GM21360 (cell line): ENCODE measurements at regions not wholly inside any gene's neighbourhood (a gene's known extent, or its start where the extent isn't known, plus 50 kb on each side); places are given as distances from the start of the nearest gene placed in this dataset.

Experiments
- ATAC-seq: cut with Tn5 transposase; IDR thresholded peaks from one replicate; pipeline ENCODE4 v1.9.1; 2021; ENCODE audit warnings: mild to moderate bottlenecking, moderate library complexity; ENCODE audit not compliant: unreplicated experiment

DNA sequence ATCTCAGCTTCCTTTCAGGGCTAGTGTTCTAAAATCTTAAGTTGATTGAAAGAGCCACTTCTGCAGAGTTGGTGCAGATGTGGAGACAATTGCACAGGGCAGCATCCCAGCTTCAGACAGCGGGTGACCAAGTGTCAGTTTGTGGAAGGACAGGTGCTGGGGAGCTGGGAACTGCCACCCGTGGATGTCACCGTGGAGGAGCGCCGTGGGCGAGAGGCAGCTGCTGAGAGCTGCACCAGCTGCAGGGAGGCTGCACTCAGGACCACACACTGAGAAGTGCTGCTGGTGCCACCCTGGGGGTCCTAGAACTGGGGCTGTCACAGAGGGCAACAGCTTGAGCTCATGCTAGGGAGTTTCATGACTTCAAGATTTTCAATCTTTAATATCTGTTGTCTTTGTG is 543.0 kb upstream of the FZD8 start:
- ATAC-seq = no peak

DNA sequence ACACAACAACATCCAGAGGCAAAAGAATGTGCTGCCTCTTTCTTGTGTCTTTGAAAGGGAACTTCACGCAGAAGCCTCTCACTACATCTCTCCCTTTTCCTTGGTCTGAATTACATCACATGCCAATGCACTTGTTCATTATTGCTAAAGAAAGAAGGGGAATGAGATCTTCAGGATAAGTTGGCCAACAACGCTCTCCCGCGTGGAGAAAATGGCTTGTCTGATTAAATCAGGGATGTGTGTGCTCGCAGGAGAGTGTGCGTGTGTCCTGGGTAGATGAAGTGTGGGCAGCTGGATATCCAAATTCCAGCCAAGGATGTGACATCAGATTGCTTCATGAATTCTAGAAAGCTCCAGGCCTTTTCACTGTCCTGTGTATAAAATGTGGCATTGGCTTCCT is 541.6 kb upstream of the FZD8 start:
- no peak for ATAC-seq

DNA sequence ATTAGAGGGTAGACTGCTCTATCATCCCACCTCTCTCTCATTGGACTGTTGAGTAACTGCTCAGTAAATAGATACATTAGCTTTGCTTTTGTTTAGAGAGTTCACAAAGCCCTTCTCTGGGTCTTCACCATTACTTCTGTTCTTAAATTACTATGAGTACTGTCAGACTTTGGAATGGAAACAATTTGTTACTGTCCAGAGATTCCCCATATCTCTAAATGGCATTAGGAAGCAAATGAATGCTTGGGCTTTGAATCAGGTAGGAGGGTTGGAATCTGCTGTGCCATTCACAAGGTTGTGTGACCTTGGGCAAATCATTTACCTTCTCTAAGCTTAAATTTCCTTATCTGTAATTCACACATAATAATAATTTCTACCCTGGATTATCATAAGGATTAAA is 541.0 kb upstream of the FZD8 start:
- no peak for ATAC-seq

DNA sequence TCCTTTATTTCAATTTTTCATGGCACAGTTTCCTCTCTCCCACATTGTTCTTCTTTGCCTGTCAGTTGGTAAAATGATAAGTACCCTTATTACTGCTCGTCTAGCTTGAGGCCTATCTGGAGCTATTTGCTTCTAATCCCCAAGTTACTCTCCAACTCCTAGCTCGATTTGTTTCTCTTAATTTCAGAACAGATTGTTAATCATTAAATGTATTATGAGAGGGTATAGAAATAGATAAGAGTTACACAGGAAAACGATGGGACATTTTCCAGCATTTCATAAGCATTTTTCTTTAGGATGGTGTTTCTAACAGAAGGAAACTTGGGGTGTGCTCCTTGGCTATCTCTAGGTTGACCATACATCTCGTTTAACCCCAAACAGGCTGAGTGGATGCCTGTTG is 540.5 kb upstream of the FZD8 start:
- no peak for ATAC-seq

DNA sequence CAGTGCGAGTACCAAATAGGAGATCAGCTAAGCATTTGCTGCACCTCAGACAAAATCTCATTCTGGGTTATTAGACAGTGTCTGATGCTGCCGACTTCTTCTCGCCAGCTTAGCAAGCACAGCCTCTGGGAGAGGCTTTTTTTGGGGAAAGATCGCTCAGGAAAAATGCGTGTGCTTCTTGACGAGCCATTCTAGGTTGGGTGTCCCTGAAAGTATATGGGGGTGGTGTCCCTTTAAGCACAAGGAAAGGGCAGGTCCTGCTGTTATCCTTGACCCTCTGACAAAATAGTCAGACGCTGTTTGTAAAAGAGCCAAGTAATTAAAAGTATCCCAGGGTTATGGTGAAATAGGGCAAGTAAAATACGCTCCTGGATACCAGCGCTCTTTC is 540.1 kb upstream of the FZD8 start:
- no peak for ATAC-seq

DNA sequence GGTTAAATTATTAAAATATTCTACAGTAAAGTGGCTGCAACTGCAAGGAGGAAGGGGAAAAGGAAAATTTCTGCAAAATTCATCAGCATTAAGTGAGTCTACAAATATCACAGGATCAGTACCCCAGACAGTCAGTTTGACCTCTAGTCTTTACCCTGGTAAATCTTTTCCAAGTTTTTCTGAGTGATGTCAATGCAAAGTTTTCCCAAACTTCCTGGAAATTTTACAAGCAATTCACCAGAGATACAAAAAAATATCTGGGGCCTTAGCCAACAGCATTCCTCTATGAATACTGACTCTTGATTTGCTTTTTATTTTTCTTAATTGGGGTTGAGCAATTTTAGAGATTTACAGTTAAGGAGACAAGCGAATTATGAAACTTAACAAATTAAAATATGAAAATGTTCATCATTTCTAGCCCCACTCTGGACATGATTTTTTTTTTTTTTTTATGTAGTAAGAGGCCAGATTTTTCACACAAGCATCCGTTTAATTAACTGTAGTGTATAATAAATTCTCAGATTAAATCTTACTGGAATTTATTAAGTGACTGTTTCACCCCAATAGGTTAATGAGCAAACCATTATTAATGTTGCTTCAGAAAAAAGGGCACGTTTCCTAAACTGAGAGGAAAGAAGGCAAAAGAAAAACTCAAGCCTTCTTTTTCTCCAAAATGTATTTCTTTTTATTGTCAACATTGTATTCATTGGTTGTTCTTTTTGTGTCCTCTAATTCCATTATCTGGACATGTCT is 539.5 kb upstream of the FZD8 start:
- no peak for ATAC-seq

DNA sequence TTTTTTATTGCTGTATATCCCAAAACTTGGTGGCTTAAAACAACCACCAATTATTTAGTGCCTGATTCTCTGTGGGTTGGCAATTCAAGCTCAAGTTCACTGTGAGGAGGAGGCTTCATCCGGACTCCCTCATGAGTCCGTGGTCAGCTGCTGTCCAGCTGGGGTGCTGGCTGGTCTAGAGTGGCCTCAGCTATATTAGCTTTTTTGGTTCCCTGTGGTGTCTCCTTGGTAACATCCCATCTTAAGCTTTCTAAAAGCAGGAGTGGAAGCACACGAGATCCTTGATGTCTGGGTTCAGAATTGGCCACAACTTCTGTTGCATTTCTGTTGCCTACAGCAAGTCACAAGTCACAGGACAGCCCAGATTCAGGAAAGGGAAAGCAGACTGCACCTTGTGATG is 536.5 kb upstream of the FZD8 start:
- no peak for ATAC-seq

DNA sequence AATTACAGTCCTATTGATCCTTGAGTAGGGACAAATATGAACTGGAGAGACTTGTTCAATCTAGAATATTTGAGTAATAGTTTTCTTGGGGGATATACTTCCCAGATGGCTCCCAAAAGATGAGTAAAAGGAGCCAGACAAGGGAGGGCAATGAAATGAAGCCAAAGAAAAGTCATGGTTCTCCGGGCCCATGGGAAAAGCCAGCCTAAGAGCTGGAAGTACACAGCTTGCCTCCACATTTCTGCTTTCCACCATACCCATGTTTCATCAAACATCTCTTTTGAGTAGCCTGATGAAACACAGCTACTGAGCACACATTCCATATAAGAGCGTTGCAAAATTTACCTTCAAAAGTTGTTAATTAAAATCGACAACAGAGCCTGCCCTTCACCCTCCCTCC is 535.0 kb upstream of the FZD8 start:
- ATAC-seq = no peak

DNA sequence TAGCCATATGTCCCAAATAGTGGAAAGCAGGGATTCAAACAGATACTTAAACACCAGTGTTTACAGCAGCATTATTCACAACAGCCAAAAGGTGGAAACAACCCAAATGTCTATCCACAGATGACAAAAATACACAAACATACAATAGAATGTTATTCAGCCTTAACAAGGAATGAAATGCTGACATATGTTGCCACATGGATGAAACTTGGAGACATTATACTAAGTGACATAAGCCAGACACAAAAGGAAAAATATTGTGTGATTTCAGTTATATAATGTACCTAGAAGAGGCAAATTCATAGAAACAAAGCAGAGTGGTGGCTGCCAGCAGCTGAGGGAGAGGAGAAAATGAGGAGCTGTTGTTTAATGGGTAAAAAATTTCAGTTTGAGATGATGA is 533.9 kb upstream of the FZD8 start:
- ATAC-seq = no peak

DNA sequence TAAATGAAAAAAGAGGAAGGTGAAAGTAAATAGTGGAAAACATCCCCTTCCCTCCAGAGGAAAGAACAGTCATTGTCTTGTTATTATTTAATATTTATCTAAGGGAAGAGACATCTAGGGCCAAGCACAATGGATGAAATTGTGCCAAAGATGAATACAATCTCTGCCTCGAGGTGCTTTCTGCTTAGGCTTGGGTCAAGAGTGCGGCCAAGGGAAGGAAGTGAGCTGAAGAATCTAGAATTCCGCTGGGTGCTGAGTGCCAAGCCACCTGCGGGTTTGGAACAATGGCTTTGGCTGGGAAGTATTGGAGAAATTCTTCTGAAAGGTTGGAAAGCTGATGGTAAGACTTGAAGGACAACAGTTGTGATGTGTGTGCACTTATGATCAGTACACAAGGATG is 531.3 kb upstream of the FZD8 start:
- no peak for ATAC-seq

DNA sequence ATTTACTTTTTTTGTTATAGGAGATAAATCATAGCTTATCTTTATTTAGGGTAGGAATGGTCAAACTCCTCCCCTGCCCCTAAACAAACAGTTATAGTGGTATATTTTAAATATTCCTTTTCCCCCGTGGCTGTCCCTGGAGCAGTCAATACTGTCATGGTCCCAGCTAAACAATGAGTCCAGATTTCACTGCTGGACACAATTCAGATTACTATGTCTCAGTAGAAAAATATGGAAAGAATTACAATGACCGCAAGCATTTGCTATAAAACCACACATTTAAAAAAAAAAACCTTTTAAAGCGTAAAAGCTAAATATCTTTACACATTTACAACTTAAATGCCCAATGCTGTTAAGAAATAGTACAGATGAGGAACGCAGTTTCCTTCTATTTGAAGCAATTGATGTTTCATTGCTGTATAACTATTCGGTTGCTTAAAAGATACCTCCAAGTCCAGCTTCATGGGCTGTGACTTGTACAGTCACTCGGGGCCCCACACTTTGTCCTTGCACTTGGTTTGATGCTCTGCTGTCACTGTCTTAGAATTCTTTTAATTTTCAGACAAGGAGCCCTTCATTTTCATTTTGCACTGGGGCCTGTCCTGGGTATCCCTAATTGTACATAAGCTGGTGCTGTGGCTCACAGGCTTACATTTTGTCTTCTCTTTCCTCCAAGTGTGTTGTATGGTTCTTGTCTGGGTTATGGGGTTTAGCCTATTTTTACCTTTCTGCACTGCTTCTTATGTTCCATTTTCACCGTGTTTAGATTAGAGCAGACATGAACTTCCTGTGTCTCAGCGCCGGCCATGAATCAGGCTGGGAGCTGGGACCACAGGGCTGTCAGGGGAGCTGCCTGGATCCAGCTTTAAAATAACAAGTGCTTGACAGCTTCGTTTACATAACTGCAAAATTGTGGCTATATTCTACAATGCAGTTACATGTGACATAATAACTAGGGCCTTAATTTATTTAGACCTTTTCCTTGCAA is 530.2 kb upstream of the FZD8 start:
- ATAC-seq = no peak

DNA sequence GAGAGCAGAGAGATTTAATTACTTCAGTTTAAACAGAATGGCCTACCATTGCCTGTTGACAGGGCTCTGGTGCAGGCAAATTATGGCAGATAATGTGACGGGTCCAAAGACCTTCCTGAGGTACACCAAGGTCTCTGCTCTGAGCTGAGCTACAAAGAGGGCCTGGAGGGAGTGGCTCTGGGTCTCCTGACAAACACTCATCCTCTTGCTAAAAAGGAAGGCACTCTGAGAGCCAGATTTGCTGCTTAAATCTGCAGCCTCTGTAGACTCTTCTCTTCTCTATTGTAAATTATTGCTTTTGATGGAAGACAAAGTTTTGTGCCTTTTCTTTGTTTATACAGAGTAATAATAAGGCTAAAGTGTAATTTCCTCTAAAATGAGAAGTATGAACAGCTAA is 529.5 kb upstream of the FZD8 start:
- no peak for ATAC-seq

DNA sequence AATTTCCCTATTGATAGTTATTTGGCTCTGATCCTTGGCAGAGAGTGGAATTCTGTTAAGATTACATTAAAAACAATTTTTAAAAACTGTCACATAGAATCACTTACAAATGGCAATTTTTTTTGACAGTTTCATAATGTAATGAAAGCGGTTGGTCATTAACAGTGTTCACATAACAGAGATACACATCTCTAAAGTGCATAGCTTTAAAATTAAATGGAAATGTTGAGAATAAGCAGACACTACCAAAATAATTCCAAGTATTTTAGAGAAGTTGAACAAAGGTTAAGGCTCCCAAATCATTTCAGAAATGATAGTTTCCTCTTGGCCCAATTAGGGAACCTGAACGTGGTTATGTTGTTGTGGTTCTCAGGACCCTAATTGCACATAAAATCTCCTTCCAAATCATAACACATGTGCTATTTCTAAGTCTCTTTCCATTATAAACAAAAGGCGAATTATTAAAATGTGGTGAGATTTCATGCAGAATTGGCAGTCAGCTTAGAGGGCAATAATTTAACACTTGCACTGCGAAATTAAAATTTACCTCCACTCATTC is 528.9 kb upstream of the FZD8 start:
- no peak for ATAC-seq

DNA sequence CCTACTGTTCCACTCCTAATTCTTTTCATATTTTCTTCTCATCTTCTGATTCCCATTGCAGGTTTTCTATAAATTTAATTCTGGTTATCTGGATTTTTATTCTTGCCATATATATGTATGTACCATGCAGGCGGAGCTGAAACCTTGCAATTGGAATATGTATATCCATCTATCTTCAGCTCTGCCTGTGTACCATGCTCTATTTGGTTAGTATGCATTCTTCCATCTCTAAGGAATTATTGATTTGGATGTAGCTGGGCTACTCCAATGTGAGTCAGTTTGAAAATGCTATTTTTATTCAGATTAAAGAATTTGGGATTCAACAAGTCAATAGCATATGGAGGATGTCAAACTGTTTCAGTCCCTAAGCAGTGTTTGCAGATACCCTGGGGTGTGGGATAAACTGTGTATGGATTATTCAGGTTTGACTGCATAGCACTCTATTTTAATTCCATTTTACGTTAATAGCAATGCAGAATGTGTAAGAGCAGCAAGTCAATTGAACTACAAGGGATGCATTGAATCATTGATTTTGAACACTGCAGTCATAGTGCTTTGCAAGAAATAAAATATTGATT is 528.1 kb upstream of the FZD8 start:
- ATAC-seq = no peak

DNA sequence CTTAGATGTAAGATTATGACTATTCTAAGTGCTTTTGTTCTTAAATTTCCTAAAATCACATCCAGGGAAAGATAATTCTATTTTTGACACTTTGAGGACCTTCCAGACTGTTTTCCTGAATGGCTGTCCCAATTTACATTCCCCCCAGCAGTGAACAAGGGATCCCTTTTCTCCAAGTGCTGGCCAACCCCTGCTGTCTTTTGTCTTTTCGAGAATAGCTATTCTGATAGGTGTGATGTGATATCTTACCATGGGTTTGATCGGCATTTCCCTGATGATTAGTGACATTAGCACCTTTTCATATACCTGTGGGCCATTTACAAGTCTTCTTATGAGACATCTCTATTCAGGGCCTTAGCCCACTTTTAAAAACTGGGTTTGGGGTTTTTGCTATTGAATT is 526.7 kb upstream of the FZD8 start:
- ATAC-seq = no peak

DNA sequence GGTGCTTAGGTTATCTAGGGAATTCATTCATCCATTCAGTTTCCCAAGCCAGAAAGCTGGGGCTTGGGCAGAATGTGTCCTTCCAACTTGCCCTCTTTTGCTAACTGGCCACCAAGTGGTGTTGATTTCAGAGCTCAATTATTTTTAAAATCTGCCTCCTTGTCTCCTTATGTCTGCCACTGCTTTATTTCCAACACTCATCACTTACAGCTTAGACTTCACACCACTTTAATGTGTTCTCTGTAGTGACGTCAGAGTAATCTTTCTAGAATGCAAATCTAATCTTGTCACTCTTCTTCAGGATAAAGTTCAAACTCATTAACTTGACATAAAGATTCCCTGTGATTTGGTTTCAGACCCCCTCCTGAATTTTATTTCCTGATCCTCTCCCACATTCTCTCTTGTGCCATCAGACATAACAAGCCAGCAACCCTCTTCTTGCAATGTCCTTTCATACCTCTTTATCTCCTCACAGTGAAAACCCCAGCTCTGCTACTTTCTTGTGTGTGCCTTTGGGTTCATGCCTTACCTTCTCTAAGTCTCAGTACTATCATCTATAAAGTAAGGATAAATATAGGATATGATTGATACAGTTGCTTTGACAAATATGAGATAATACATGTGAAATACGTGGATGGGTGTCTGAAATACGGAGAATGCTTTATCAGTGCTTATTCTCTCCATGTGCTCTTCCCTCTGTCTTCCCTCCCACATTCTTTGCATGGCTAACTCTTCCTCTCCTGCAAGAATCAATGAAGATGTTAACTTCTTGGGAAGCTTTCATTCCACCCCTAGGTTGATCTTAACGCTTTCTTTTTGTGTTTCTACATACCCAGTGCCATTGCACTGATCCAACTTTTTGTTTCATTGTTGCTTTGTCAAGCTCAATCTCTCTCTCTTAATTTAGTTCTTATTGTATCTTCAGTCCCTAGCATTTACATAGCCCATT is 522.7 kb upstream of the FZD8 start:
- ATAC-seq = no peak

DNA sequence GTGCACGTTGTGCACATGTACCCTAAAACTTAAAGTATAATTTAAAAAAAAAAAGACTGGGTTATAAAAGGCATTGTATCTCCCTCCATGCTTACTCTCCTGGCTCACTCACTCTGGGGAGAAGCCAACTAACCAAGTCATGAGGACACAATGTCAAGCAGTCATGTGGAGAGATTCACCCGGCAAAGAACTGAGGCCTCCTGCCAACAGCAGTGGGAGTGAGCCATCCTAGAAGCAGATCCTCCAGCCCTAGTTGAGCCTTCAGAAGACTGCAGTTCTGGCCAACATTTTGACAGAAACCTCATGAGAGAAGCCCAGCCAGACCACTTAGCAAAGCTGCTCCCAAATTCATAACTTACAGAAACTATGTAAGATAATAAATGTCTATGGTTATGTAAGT is 521.7 kb upstream of the FZD8 start:
- ATAC-seq = no peak

DNA sequence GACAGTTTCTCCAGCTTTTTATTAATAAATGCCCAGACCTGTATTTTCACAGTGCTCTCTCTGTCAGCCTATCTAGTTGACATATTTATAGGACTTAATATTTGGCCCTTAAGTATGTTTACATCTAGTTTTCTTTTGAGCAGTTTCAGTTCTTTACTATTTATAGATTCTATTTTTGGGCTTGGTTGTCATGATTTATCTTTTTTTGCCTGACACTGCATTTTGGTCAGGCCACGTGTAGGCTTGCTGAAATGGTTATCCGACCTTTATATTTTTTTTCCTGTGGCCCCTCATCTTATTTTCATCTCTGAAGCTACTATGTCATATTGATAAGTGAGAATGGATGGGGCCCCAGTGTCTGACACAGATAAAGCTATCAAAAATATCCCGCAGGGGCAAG is 515.4 kb upstream of the FZD8 start:
- ATAC-seq = no peak

DNA sequence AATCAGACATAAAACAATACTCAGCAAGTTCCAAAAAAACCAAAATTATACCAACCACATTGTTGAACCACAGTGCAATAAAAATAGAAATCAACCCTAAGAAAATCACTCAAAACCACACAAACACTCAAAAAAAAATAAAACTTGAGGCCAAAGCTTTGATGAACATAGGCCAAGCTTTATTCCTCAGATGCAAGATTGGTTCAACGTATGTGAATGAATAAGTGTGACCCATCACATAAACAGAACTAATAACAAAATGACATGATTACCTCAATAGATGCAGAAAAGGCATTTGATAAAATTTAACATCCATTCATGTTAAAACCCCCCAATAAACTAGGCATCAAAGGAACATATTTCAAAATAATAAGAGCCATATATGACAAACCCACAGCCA is 506.1 kb upstream of the FZD8 start:
- ATAC-seq = no peak

DNA sequence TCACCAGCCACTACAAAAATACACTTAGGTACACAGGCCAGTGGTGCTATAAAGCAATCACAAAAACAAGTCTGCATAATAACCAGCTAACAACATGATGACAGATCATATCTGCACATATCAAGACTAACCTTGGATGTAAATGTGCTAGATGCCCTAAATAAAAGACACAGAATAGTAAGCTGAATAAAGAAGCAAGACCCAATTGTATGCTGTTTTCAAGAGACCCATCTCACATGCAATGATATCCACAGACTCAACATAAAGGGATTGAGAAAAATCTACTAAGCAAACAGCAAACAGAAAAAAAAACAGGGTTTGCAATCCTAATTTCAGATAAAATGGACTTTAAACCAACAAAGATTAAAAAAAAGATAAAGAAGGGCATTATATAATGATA is 505.4 kb upstream of the FZD8 start:
- ATAC-seq = no peak
